Thyroid gland (tissue), 4 donors: ENCODE measurements at regions not wholly inside any gene's neighbourhood (a gene's known extent, or its start where the extent isn't known, plus 50 kb on each side); places are given as distances from the start of the nearest gene placed in this dataset.

Source experiments
- POLR2A ChIP-seq, 2 donors: fragments of 450-650 bp; IDR thresholded peaks; one replicate each; pipeline ENCODE4 v1.6.1; 2017; ENCODE audit warnings: antibody characterized with exemption in 2 of 2, mild to moderate bottlenecking in 2 of 2, moderate library complexity in 1 of 2
- TF ChIP-seq, protein P1 (sequence below), 6 experiments: fragments of 200-600 bp in 3 of 6; fragments of 450-650 bp in 3 of 6; sonication (generic) in 3 of 6; IDR thresholded peaks; one replicate each; pipeline ENCODE4 v1.5.1; 2016 to 2019; ENCODE audit warnings: antibody characterized with exemption in 6 of 6, mild to moderate bottlenecking in 2 of 6, inconsistent platforms in 1 of 6, moderate library complexity in 1 of 6

DNA sequence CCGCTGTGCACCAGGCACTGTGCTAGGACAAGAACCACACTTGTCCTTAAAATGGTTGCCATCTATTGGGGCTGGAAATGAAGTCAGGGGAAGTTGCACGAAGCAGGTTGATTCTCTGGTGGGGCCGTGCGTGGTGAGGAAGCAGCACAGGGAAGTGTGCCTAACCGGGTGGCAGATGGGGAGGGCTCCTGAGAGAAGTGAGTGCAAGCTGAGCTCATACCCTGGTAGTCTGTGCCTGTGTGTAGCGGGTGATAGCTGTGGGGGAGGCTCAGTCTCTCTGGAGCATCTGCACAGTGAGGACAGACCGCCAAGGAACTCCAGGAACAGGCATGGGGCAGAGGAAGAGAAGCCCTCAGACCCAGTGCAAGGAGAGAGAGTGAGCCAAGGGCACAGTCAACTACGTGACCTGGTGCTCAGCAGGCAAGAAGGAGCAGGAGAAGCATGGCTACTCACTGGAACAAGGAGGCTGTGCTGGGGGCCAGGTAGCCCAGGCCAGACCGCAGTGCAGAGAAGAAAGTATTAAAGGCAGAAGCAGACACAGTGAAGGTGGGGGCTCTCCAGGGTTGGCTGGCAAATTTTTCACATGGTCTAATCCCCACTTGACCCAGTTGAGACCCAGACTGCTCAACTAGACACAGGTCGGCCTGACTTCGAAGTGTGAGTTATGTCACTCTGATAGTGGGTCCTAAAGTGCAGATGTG lies 155.0 kb downstream of the CDH26 start:
- TF ChIP-seq, protein P1, sequence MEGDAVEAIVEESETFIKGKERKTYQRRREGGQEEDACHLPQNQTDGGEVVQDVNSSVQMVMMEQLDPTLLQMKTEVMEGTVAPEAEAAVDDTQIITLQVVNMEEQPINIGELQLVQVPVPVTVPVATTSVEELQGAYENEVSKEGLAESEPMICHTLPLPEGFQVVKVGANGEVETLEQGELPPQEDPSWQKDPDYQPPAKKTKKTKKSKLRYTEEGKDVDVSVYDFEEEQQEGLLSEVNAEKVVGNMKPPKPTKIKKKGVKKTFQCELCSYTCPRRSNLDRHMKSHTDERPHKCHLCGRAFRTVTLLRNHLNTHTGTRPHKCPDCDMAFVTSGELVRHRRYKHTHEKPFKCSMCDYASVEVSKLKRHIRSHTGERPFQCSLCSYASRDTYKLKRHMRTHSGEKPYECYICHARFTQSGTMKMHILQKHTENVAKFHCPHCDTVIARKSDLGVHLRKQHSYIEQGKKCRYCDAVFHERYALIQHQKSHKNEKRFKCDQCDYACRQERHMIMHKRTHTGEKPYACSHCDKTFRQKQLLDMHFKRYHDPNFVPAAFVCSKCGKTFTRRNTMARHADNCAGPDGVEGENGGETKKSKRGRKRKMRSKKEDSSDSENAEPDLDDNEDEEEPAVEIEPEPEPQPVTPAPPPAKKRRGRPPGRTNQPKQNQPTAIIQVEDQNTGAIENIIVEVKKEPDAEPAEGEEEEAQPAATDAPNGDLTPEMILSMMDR (IDR thresholded peaks at IDR 0.05), result no peak
- no peak for TF ChIP-seq POLR2A (IDR thresholded peaks at IDR 0.05)
